GM19468 (cell line): ENCODE measurements at regions not wholly inside any gene's neighbourhood (a gene's known extent, or its start where the extent isn't known, plus 50 kb on each side); places are given as distances from the start of the nearest gene placed in this dataset.

Experiments
- ATAC-seq: cut with Tn5 transposase; IDR thresholded peaks from one replicate; pipeline ENCODE4 v1.9.1; 2021; ENCODE audit warnings: mild to moderate bottlenecking, moderate library complexity, moderate number of reproducible peaks; ENCODE audit not compliant: unreplicated experiment; ENCODE audit errors: extremely low read depth

DNA sequence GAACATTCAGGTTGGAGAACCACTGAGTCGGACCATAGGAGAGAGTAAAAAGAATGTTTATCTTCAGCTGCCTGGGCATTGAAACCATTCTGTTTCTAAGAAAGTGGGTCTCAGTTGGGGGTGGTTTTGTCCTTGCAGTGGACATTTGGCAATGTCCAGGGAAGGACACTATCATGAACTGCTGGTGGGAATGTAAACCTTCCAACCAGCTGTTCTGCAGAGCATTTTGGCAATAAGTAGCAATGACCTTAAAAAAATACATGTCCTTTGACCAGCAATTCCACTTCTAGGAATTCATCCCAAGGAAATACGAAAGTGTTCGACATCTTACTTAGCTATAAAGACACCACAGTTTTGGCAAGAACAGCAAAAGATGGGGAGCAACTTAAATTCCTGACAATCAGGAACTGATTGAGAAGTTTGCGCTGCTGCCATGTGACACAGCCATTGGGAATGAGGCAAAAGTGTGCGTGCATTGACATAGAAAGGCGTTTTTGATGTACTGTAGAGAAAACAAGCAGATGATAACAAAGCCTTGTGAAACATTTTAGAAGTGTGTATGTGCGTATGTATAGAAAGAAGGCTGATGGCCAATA lies 82.9 kb upstream of the MAP1LC3B2 start:
- ATAC-seq, result no peak

GRCh38 chr12:116478243-116478773 lies 80.9 kb upstream of the MAP1LC3B2 start:
- ATAC-seq, result no peak

DNA sequence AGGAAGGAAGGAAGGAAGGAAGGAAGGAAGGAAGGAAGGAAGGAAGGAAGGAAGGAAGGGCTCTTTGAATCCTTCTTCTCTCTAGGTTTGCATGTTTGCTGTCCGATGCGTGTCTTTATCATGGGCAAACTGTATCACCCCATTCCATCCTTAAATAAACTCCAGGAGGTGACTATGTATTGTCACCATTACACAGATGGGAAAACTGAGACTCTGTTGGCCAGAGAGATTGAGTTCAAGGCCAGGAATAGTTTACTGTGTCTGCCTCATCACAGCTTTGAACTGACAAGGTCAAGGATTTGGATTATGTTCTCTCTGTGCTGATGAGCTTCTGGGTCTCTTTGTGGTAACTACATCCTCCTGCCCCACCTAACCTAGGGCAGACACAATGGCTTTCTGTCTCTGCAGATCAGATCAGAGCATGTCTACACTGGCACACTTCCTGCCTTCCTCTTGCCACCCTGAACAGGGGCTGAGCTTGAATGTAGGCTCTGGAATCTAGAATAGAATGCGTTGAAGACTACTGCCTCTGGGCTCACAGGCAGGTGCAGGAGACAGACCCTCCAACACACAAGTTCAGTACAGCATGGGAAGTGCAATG lies 78.9 kb upstream of the MAP1LC3B2 start:
- ATAC-seq, result no peak

- ATAC-seq, result no peak
Measured at GRCh38 chr12:116481726-116482125, 77.5 kb upstream of the MAP1LC3B2 start.

GRCh38 chr12:116482179-116482578 lies 77.0 kb upstream of the MAP1LC3B2 start:
- no peak for ATAC-seq

DNA sequence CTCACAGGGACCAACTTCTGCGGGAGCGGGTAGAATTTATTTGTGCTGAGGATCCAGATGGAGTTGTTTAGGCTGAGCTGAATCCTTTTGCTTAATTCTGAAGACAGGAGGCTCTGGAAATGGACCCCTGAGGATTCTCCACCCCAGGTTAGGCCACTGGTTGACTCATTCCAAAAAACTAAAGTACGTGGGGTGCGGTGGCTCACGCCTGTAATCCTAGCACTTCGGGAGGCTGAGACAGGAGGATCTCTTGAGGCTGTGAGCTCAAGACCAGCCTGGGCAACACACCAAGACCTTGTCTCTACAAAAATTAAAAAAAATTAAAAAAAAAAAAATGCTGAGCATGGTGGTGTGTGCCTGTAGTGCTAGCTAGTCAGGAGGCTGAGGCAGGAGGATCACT lies 76.3 kb upstream of the MAP1LC3B2 start:
- no peak for ATAC-seq

GRCh38 chr12:116483959-116484750 lies 75.0 kb upstream of the MAP1LC3B2 start:
- ATAC-seq, result no peak

GRCh38 chr12:116484807-116485206 lies 74.4 kb upstream of the MAP1LC3B2 start:
- no peak for ATAC-seq

- ATAC-seq, result no peak
Measured at GRCh38 chr12:116489116-116489515, 70.1 kb upstream of the MAP1LC3B2 start.

DNA sequence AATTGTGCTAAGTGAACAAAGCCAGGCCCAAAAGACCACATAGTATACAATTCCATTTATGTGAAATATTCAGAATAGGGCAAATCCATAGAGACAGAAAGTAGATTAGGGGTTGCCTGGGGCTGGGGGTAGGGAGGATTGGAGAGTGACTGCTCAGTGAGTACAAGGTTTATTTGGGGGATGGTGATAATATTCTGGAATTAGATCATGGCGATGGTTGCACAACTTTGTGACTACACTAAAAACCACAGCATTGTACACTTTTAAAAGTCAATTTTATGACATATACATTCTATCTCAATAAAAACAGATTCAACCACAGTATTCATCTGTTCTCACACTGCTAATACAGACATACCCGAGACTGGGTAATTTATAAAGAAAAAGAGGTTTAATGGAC lies 68.7 kb upstream of the MAP1LC3B2 start:
- ATAC-seq, result no peak

- ATAC-seq, result no peak
Measured at GRCh38 chr12:116492703-116493324, 66.4 kb upstream of the MAP1LC3B2 start.

DNA sequence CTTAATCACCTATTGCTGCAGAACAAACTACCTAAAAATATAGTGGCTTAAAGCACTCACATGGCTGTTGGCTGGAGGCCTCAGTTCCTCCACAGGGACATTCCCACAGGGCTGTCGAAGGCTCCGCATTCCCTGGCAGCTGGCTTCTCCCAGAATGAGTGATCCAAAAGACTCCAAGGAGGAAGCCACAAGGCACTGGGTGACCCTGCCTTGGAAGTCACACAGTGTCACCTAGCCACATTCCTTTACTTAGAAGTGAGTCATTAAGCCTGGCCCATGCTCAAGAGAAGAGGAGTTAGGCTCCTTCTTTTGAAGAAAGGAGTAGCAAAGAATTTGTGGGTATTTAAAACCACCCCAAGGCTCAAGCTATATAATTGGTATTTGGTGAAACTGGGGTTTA lies 63.9 kb upstream of the MAP1LC3B2 start:
- no peak for ATAC-seq

- ATAC-seq, result no peak
Measured at GRCh38 chr12:116497051-116497591, 62.1 kb upstream of the MAP1LC3B2 start.

DNA sequence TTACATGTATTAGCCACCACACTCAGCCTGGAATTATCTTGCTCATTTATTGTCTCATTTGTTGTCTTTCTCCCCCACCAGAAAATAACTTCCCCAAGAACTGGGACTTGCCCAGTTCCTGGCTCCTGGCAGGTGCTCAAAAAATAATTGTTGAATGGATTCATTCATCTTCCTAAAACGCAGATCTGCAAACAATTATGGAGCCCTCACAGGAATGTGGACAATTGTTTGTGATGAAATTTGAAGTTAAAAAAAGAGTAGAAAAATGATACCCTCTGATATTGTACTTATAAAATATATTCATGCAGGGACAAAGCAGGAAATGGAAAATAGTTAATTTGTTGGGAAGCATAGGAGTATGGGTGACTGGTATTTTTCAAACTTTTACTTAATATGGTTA lies 60.7 kb upstream of the MAP1LC3B2 start:
- no peak for ATAC-seq

DNA sequence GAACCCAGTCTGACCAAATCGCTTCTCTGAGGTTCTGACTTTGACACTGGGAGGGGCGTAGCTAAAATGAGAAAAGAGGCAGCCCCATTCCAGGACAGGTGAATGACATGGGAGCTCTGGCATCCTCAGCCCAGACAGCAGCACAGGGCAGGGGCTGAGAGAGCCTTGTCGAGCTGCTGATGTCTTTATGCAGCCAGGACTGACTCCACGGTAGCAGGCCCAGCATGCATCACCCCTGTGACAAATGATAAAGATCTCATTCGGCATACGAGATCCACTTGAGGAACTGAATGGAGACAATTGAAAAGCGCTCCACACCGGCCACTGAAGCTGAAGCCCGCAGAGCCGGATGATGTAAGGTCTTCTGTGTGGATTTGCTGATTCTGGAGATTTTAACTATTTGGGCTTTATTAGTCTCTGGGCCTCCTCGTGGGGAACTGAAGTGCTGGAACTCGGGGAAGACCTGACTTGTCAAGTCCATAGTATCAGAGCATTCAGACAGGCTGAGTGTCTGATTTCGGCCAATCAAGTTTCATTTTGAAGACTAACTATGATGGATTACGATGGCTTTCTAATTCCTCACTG lies 56.9 kb upstream of the MAP1LC3B2 start:
- no peak for ATAC-seq

- no peak for ATAC-seq
Measured at GRCh38 chr12:116502989-116503496, 56.1 kb upstream of the MAP1LC3B2 start.

GRCh38 chr12:116504438-116504837 lies 54.7 kb upstream of the MAP1LC3B2 start:
- no peak for ATAC-seq

DNA sequence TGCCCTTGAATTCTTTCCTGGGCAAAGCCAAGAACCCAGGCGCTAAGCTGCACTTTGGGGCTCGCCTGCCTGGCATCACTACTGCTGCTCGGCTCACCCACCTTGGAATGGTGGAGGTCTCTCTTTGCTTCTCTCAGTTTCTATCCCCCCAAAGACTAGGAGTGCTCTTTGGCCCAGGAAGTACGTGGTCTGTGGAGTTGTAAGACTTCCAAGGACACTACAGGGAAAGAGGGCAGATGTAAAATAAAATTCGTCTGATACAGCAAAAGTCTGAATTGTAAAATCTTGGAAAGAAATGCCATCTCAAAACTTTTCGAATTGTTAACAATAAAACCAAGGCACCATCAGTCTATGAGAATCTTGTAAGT lies 52.5 kb upstream of the MAP1LC3B2 start:
- no peak for ATAC-seq

GRCh38 chr12:116508145-116509121 lies 50.7 kb upstream of the MAP1LC3B2 start:
- ATAC-seq, result no peak
